SU-DHL-6 (cell line): ENCODE measurements at regions not wholly inside any gene's neighbourhood (a gene's known extent, or its start where the extent isn't known, plus 50 kb on each side); places are given as distances from the start of the nearest gene placed in this dataset.
"Not testable (repeated sequence)": the region's sequence is repeated elsewhere in the genome, so short reads cannot be mapped to it uniquely, and the experiment has no call there.

ENCODE experiments used
- H2AFZ ChIP-seq: fragments of 200-600 bp; sonication (generic); 2 replicates; pipeline ENCODE4 v1.6.1; 2014; ENCODE audit warnings: low read depth, mild to moderate bottlenecking, moderate library complexity, mixed read lengths, antibody characterized with exemption, low read length; ENCODE audit not compliant: severe bottlenecking
- H3F3A ChIP-seq: fragments of 200-600 bp; shearing (Covaris generic); 2 replicates; pipeline ENCODE4 v1.6.0; 2016; ENCODE audit warnings: antibody characterized with exemption, mild to moderate bottlenecking; ENCODE audit not compliant: insufficient read depth
- H3K27ac ChIP-seq: fragments of 200-600 bp; sonication (generic); 2 replicates; pipeline ENCODE4 v1.5.1; 2016; ENCODE audit warnings: low read depth, mild to moderate bottlenecking, low read length, moderate library complexity, mixed read lengths
- H3K27me3 ChIP-seq: fragments of 200-600 bp; sonication (generic), shearing (Covaris generic); 2 replicates; pipeline ENCODE4 v1.6.0; 2014; ENCODE audit warnings: mild to moderate bottlenecking, low read length
- H3K36me3 ChIP-seq: fragments of 200-600 bp; sonication (generic); 2 replicates; pipeline ENCODE4 v1.6.1; 2014; ENCODE audit warnings: mild to moderate bottlenecking, low read length, mixed read lengths
- H3K4me2 ChIP-seq: fragments of 300-600, 200-600 bp; shearing (Covaris generic), sonication (generic); 2 replicates; pipeline ENCODE4 v1.6.0; 2014; ENCODE audit warnings: low read length, low read depth, mild to moderate bottlenecking; ENCODE audit not compliant: poor library complexity, severe bottlenecking
- H3K4me3 ChIP-seq: fragments of 200-600 bp; sonication (generic); 2 replicates; pipeline ENCODE4 v1.5.1; 2014; ENCODE audit warnings: antibody characterized with exemption, low read length, mild to moderate bottlenecking, mixed read lengths; ENCODE audit not compliant: insufficient read depth, poor library complexity, severe bottlenecking
- H3K79me2 ChIP-seq: fragments of 200-600 bp; sonication (generic); 2 replicates; pipeline ENCODE4 v1.6.1; 2014; ENCODE audit warnings: mild to moderate bottlenecking, low read length, moderate library complexity; ENCODE audit not compliant: insufficient read depth
- H3K9ac ChIP-seq: fragments of 200-600 bp; sonication (generic); 2 replicates; pipeline ENCODE4 v1.7.0; 2014; ENCODE audit warnings: mild to moderate bottlenecking, low read length
- H3K9me2 ChIP-seq: fragments of 200-600 bp; sonication (generic); replicated peaks from 2 replicates; pipeline ENCODE4 v1.6.1; 2014; ENCODE audit warnings: low read length; ENCODE audit not compliant: insufficient read depth
- H3K9me3 ChIP-seq: fragments of 200-600 bp; sonication (generic); 2 replicates; pipeline ENCODE4 v1.6.1; 2014; ENCODE audit warnings: low read length, mixed read lengths; ENCODE audit not compliant: insufficient read depth
- H4K20me1 ChIP-seq: fragments of 200-600 bp; sonication (generic); 2 replicates; pipeline ENCODE4 v1.6.1; 2014; ENCODE audit warnings: low read depth, mild to moderate bottlenecking, antibody characterized with exemption, low read length, moderate library complexity, mixed read lengths
- EZH2phosphoT487 ChIP-seq: fragments of 200-600 bp; sonication (generic), shearing (Covaris generic); conservative IDR thresholded peaks from 2 replicates; pipeline ENCODE4 v1.6.1; 2018; ENCODE audit warnings: mild to moderate bottlenecking, antibody characterized with exemption, low read length, moderate library complexity, mixed read lengths
- TF ChIP-seq, protein P1 (sequence below): fragments of 200-600 bp; sonication (generic); IDR thresholded peaks from one replicate; pipeline ENCODE4 v1.5.1; 2017; ENCODE audit warnings: antibody characterized with exemption, mild to moderate bottlenecking, low read length, moderate library complexity; ENCODE audit not compliant: insufficient read depth, poor library complexity, severe bottlenecking

DNA sequence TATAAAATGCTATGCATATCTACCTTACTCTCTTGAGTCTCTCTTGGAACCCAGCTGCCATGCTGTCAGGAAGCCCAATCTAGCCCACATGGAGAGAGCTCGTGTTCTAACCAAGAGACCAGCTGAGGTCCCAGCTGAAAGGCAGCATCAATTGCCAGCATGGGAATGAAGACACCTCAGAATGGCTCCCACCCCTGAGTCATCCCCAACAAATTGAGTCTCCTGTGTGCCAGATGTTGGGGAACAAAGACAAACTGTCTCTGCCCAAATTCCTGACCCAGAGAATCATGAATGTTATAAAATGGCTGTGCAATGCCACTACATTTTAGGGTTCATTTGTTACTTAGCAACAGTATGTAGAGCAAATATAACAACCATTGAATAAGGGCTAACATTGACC is 105.2 kb upstream of the STX18 start:
- H3K27me3 ChIP-seq: no peaks in the 10 kb centered on the region
- TF ChIP-seq EZH2phosphoT487: no peak
- TF ChIP-seq, protein P1, sequence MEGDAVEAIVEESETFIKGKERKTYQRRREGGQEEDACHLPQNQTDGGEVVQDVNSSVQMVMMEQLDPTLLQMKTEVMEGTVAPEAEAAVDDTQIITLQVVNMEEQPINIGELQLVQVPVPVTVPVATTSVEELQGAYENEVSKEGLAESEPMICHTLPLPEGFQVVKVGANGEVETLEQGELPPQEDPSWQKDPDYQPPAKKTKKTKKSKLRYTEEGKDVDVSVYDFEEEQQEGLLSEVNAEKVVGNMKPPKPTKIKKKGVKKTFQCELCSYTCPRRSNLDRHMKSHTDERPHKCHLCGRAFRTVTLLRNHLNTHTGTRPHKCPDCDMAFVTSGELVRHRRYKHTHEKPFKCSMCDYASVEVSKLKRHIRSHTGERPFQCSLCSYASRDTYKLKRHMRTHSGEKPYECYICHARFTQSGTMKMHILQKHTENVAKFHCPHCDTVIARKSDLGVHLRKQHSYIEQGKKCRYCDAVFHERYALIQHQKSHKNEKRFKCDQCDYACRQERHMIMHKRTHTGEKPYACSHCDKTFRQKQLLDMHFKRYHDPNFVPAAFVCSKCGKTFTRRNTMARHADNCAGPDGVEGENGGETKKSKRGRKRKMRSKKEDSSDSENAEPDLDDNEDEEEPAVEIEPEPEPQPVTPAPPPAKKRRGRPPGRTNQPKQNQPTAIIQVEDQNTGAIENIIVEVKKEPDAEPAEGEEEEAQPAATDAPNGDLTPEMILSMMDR: no peak
- H3K4me2 ChIP-seq: no peak overlapping the region
- no peak overlapping the region for H2AFZ ChIP-seq
- H3K79me2 ChIP-seq: no peaks in the 10 kb centered on the region
- no peaks in the 10 kb centered on the region for H3K9me2 ChIP-seq
- H3K27ac ChIP-seq: no peak overlapping the region
- no peak overlapping the region for H3K4me3 ChIP-seq
- H3K36me3 ChIP-seq: no peaks in the 10 kb centered on the region
- H3K9ac ChIP-seq: no peak overlapping the region
- no peaks in the 10 kb centered on the region for H3K9me3 ChIP-seq
- H3F3A ChIP-seq: no peaks in the 10 kb centered on the region
- H4K20me1 ChIP-seq: no peaks in the 10 kb centered on the region

DNA sequence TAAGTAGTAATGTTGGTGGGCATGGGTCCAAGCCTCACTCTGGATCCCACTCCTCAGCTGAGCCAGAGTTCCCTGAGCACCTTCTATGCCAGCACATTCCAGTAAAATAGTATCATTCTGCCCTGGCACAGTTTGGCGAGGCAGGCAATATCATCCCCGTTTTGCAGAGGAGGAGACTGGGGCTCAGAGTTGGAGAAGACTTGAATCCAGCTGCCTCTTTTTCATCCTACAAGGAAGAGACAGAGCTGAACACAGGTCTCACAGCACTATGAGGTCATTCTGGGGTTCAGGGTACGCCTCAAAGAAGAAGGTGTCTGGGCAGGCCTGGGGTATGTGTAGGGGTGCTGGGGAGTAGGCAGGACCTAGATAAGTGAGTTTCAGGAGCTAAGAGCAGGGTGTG is 103.9 kb upstream of the STX18 start:
- no peak overlapping the region for H3K4me3 ChIP-seq
- H3K9ac ChIP-seq: no peak overlapping the region
- no peaks in the 10 kb centered on the region for H3K9me3 ChIP-seq
- no peaks in the 10 kb centered on the region for H3K36me3 ChIP-seq
- no peak overlapping the region for H3K27ac ChIP-seq
- no peaks in the 10 kb centered on the region for H3K79me2 ChIP-seq
- H3K27me3 ChIP-seq: no peaks in the 10 kb centered on the region
- H3F3A ChIP-seq: no peaks in the 10 kb centered on the region
- no peak overlapping the region for H2AFZ ChIP-seq
- TF ChIP-seq EZH2phosphoT487: no peak
- TF ChIP-seq, protein P1: no peak
- no peak overlapping the region for H3K4me2 ChIP-seq
- H4K20me1 ChIP-seq: no peaks in the 10 kb centered on the region
- H3K9me2 ChIP-seq: no peaks in the 10 kb centered on the region

DNA sequence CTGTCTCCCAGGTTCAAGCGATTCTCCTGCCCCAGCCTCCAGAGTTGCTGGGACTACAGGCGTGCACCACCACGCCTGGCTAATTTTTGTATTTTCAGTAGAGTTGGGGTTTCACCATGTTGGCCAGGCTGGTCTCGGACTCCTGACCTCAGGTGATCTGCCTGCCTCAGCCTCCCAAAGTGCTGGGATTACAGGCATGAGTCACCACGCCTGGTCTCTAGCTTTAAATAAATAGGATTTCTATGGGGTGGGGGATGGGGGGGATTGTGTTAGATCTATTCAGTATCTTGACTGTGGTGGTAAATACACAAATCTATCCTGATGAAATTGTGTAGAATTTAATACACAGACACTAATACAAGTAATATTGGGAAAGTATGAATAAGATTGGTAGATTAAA is 102.4 kb upstream of the STX18 start:
- not testable (repeated sequence) for H3K9me3 ChIP-seq, H3K9me2 ChIP-seq, H3K4me3 ChIP-seq, H3K79me2 ChIP-seq, H2AFZ ChIP-seq, H3K4me2 ChIP-seq, H3K27me3 ChIP-seq, H3K27ac ChIP-seq, H3F3A ChIP-seq, H3K9ac ChIP-seq, H3K36me3 ChIP-seq, H4K20me1 ChIP-seq

DNA sequence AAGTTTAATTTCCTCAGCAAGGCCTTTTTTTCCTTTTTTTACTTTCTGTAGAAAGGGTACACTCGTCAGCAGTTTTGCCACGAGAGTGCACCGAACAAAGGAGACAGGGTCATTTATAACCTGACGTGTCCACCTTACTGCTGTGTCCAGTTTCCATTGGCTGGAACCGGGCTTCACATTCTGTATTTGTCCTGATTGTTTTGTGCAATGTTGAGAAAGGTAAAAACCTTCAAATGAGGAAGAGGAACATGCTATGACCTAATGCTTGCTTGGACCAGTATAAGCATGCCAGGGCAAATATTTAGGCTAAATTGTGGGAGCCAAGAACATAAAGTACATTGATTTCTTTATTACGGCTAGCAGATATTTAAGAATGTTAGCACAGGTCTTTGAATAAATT is 101.9 kb upstream of the STX18 start:
- H3K9me3 ChIP-seq, H3K9me2 ChIP-seq, H3K9ac ChIP-seq, H3K27me3 ChIP-seq, H2AFZ ChIP-seq, H3K27ac ChIP-seq, H4K20me1 ChIP-seq, H3K36me3 ChIP-seq, H3F3A ChIP-seq, H3K4me2 ChIP-seq, H3K79me2 ChIP-seq, H3K4me3 ChIP-seq: not testable (repeated sequence)
